Adrenal gland (tissue), 9 donors: ENCODE measurements at regions not wholly inside any gene's neighbourhood (a gene's known extent, or its start where the extent isn't known, plus 50 kb on each side); places are given as distances from the start of the nearest gene placed in this dataset.
A peak's percentile ranks its signal among the peaks of the same experiment; 100 is the strongest.

Experiments
- DNase-seq, 7 donors: peaks; one replicate each; pipeline ENCODE4 v3.0.0-alpha.2; 2019 to 2020
- H3K27ac ChIP-seq, 5 donors: fragments of 200-600 bp; sonication (generic) in 4 of 5; 1 replicate in 3 of 5; 2 replicates in 2 of 5; pipeline versions ENCODE4 v1.5.1 to v1.8.0; 2016 to 2020; ENCODE audit warnings: mild to moderate bottlenecking in 1 of 5
- H3K27me3 ChIP-seq: fragments of 200-600 bp; 2 replicates; pipeline ENCODE4 v1.8.0; 2021
- H3K36me3 ChIP-seq, 2 donors: fragments of 200-600 bp; replicated peaks in 1 of 2; 1 replicate in 1 of 2; 2 replicates in 1 of 2; pipeline versions ENCODE4 v1.5.1 to v1.8.0; 2018 to 2022
- H3K4me1 ChIP-seq, 2 donors: fragments of 200-600 bp; replicated peaks in 1 of 2; 1 replicate in 1 of 2; 2 replicates in 1 of 2; pipeline versions ENCODE4 v1.5.1 to v1.8.0; 2018 to 2021
- H3K4me3 ChIP-seq, 4 donors: fragments of 200-600 bp; sonication (generic) in 3 of 4; one replicate each; pipeline ENCODE4 v1.5.1; 2016 to 2018
- H3K9me3 ChIP-seq, 3 donors: fragments of 200-600 bp; sonication (generic) in 1 of 3; replicated peaks in 1 of 3; 1 replicate in 2 of 3; 2 replicates in 1 of 3; pipeline versions ENCODE4 v1.5.1 to v1.8.0; 2016 to 2021
- CTCF ChIP-seq, 6 experiments: fragments of 450-650 bp in 4 of 6; fragments of 200-600 bp in 2 of 6; sonication (generic) in 1 of 6; IDR thresholded peaks; 1 replicate in 5 of 6; 2 replicates in 1 of 6; pipeline versions ENCODE4 v1.5.1 to v1.8.0; 2016 to 2021; ENCODE audit warnings: antibody characterized with exemption in 6 of 6, mild to moderate bottlenecking in 2 of 6, moderate library complexity in 1 of 6
- POLR2A ChIP-seq, 2 donors: fragments of 450-650 bp; IDR thresholded peaks; one replicate each; pipeline ENCODE4 v1.6.1; 2017; ENCODE audit warnings: antibody characterized with exemption in 2 of 2, mild to moderate bottlenecking in 2 of 2, moderate library complexity in 1 of 2
- WGBS, 4 donors: extraction: QIAGEN DNeasy Blood & Tissue Kit in 2 of 4; methylation state at CpG; one replicate each; pipeline versions ENCODE4 v1.1.5 to v1.1.7; 2013 to 2017; 5-methylcytosine and 5-hydroxymethylcytosine counted together
- intact Hi-C, 2 donors: fragments of 100-400 bp; cut with DNase I; formaldehyde crosslinking; loops; one replicate each; pipeline versions ENCODE4 v1.14.1 to v1.15.0; 2022 to 2023
- donor health status: healthy with polysubstance abuse.
- donor health status: Bipolar disorder and iron deficiency.
- donor health status: DM: yes; HTN: yes; CAD: no.
- donor health status: DM: no; HTN: no; CAD: no.
- donor health status: DM: no; HTN: no; CAD: no.

- Histone ChIP-seq H3K9me3 (no peaks in the 10 kb centered on the region), H3K4me3 (no peak overlapping the region), H3K27ac (no peak overlapping the region), H3K27me3 (no peaks in the 10 kb centered on the region), H3K4me1 (peaks cover 13 to 42% of the 10 kb centered on the region in 2 donors), H3K36me3 (no peaks in the 10 kb centered on the region)
- DNase-seq = peak; percentile 73 to 91 (median 81)
- intact Hi-C loops = loop anchor here in 1 of 2 donors (10.0 kb wide), 1 partner anchor 230 kb away; the partner anchor contains the start of gene JADE1
- no peak for TF ChIP-seq POLR2A (IDR thresholded peaks at IDR 0.05)
- peak; percentile 31 to 65 (median 58) for TF ChIP-seq CTCF (IDR thresholded peaks at IDR 0.05)
- WGBS, 4 donors = 31 to 36% (median 35%) methylated on average over 3 of the region's 3 CpGs
These were observed 234.8 kb upstream of the JADE1 start for GRCh38 chr4:128574706-128575105.

GRCh38 chr4:128573781-128574508 is 235.6 kb upstream of the JADE1 start:
- no peak for DNase-seq
- no peaks in the 10 kb centered on the region for H3K9me3 ChIP-seq
- intact Hi-C loops = loop anchor here in 1 of 2 donors (10.0 kb wide), 1 partner anchor 231 kb away; the partner anchor contains the start of gene JADE1
- H3K4me3 ChIP-seq = no peak overlapping the region
- WGBS, 4 donors = 91 to 94% (median 93%) methylated on average over 4 of the region's 4 CpGs
- no peaks in the 10 kb centered on the region for H3K27me3 ChIP-seq
- peak overlapping the region in 1 of 5 donors; percentile 51 for H3K27ac ChIP-seq
- H3K4me1 ChIP-seq = peaks cover 21 to 47% of the 10 kb centered on the region in 2 donors
- H3K36me3 ChIP-seq = no peaks in the 10 kb centered on the region
- TF ChIP-seq CTCF (IDR thresholded peaks at IDR 0.05) (no peak), POLR2A (IDR thresholded peaks at IDR 0.05) (no peak)

GRCh38 chr4:128572778-128573241 is 236.7 kb upstream of the JADE1 start:
- Histone ChIP-seq H3K4me1 (peaks cover 24 to 50% of the 10 kb centered on the region in 2 donors), H3K27ac (peak overlapping the region in 2 of 5 donors; percentile 49 to 51), H3K9me3 (no peaks in the 10 kb centered on the region), H3K4me3 (no peak overlapping the region), H3K27me3 (no peaks in the 10 kb centered on the region), H3K36me3 (no peaks in the 10 kb centered on the region)
- intact Hi-C loops = loop anchor here in 1 of 2 donors (10.0 kb wide), 1 partner anchor 232 kb away; the partner anchor contains the start of gene JADE1
- 93 to 95% (median 95%) methylated on average over 3 of the region's 3 CpGs for WGBS, 4 donors
- TF ChIP-seq POLR2A (IDR thresholded peaks at IDR 0.05) (no peak), CTCF (IDR thresholded peaks at IDR 0.05) (no peak)
- DNase-seq = no peak

- H3K27ac ChIP-seq = peak overlapping the region in 2 of 5 donors; percentile 20 to 49
- TF ChIP-seq CTCF (IDR thresholded peaks at IDR 0.05) (no peak), POLR2A (IDR thresholded peaks at IDR 0.05) (no peak)
- H3K4me3 ChIP-seq = no peak overlapping the region
- peak; percentile 62 to 89 (median 73) for DNase-seq
- H3K36me3 ChIP-seq = no peaks in the 10 kb centered on the region
- peaks cover 24 to 50% of the 10 kb centered on the region in 2 donors for H3K4me1 ChIP-seq
- no peaks in the 10 kb centered on the region for H3K27me3 ChIP-seq
- intact Hi-C loops = loop anchor here in 1 of 2 donors (10.0 kb wide), 1 partner anchor 233 kb away; the partner anchor contains the start of gene JADE1
- H3K9me3 ChIP-seq = no peaks in the 10 kb centered on the region
These were observed 237.8 kb upstream of the JADE1 start for GRCh38 chr4:128571747-128572146.
